MCF 10A (cell line): ENCODE measurements at regions not wholly inside any gene's neighbourhood (a gene's known extent, or its start where the extent isn't known, plus 50 kb on each side); places are given as distances from the start of the nearest gene placed in this dataset.

Experiments
- BruUV-seq: library from RNA; stranded (reverse); fragments of 400-500 nt; replicated peaks from 2 replicates; lab custom pipeline; 2021; lab: Mats Ljungman, UMichigan
- CTCF ChIA-PET: fragments of 300-600 bp; sonication (Branson Sonifier 250); formaldehyde crosslinking; extraction: SDS; loops from one replicate; lab custom pipeline; 2021; ENCODE audit warnings: antibody characterized with exemption, inconsistent platforms; lab: Yijun Ruan, JAX
- POLR2A ChIA-PET: fragments of 300-600, 350-650 bp; sonication (Branson Sonifier 250); formaldehyde crosslinking; extraction: SDS; loops from one replicate; lab custom pipeline; 2020; ENCODE audit warnings: antibody characterized with exemption, inconsistent platforms; lab: Yijun Ruan, JAX
- DNase-seq: peaks from one replicate; pipeline ENCODE4 v3.0.0-alpha.2; 2018; ENCODE audit not compliant: unreplicated experiment
- H3K27ac Mint-ChIP-seq: one replicate; pipeline ENCODE4 v1.8.0; 2022; ENCODE audit warnings: mild to moderate bottlenecking, low read depth, mixed read lengths; ENCODE audit not compliant: unreplicated experiment
- H3K27me3 Mint-ChIP-seq: one replicate; pipeline ENCODE4 v1.8.0; 2022; ENCODE audit warnings: mixed read lengths; ENCODE audit not compliant: insufficient read depth, unreplicated experiment
- H3K36me3 Mint-ChIP-seq: one replicate; pipeline ENCODE4 v1.8.0; 2022; ENCODE audit warnings: mild to moderate bottlenecking, moderate library complexity, mixed read lengths; ENCODE audit not compliant: insufficient read depth, unreplicated experiment
- H3K4me1 Mint-ChIP-seq: one replicate; pipeline ENCODE4 v1.8.0; 2022; ENCODE audit warnings: mixed read lengths; ENCODE audit not compliant: insufficient read depth, unreplicated experiment
- H3K4me3 Mint-ChIP-seq: one replicate; pipeline ENCODE4 v1.8.0; 2022; ENCODE audit warnings: mild to moderate bottlenecking, moderate library complexity, mixed read lengths; ENCODE audit not compliant: unreplicated experiment
- H3K9me3 Mint-ChIP-seq: one replicate; pipeline ENCODE4 v1.8.0; 2022; ENCODE audit warnings: mixed read lengths; ENCODE audit not compliant: unreplicated experiment
- intact Hi-C: fragments of 100-400 bp; cut with micrococcal nuclease; formaldehyde crosslinking; loops from 2 replicates; pipeline ENCODE4 v1.14.1; 2022
- TF ChIP-seq, protein P1 (sequence below): fragments of 200-600 bp; IDR thresholded peaks from one replicate; pipeline ENCODE4 v1.8.0; 2022; ENCODE audit warnings: antibody characterized with exemption, mild to moderate bottlenecking; ENCODE audit not compliant: unreplicated experiment

DNA sequence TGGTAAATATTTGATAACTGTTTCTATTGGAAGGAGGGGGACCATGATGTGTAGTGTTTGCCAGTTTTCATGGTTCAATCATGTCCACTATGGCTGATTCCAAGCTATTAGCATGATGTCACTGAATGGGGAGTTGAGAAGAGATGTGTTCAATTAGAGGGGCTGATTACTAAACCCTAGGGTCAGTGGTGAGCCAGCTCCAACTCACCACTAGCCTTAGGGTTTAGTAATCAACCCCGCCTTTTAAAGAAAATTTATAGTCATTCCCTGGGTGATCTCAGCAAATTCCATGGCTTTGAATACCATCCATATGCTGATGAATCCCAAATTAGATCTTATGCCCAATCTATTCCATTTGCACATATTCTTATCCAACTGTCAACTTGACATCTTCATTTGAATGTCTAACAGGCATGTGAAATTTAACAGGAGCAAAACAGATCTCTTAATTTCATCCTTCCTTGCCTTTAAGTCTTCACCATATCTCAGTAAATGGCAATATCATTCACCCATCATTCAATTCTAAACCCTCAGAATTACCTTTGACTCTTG lies 98.8 kb downstream of the GCNT1 start:
- TF ChIP-seq, protein P1, sequence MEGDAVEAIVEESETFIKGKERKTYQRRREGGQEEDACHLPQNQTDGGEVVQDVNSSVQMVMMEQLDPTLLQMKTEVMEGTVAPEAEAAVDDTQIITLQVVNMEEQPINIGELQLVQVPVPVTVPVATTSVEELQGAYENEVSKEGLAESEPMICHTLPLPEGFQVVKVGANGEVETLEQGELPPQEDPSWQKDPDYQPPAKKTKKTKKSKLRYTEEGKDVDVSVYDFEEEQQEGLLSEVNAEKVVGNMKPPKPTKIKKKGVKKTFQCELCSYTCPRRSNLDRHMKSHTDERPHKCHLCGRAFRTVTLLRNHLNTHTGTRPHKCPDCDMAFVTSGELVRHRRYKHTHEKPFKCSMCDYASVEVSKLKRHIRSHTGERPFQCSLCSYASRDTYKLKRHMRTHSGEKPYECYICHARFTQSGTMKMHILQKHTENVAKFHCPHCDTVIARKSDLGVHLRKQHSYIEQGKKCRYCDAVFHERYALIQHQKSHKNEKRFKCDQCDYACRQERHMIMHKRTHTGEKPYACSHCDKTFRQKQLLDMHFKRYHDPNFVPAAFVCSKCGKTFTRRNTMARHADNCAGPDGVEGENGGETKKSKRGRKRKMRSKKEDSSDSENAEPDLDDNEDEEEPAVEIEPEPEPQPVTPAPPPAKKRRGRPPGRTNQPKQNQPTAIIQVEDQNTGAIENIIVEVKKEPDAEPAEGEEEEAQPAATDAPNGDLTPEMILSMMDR: no peak
- no peak for DNase-seq
- H3K4me1 Mint-ChIP-seq: peaks cover 30% of the 10 kb centered on the region
- H3K27me3 Mint-ChIP-seq: no peaks in the 10 kb centered on the region
- no peak overlapping the region for H3K27ac Mint-ChIP-seq
- BruUV-seq: no TSS peak
- ChIA-PET CTCF (interaction anchor here (0.7 kb wide), 1 partner anchor 14 kb away, joined by 4 read pairs; no protein-coding TSS in a partner anchor), POLR2A (interaction anchor here (0.6 to 0.8 kb wide), 3 partner anchors 17 to 128 kb away, joined by 3 to 4 read pairs (median 3); partner anchors contain the start of gene GCNT1)
- no peaks in the 10 kb centered on the region for H3K9me3 Mint-ChIP-seq
- intact Hi-C loops: no loop called here
- H3K36me3 Mint-ChIP-seq: no peaks in the 10 kb centered on the region
- no peak overlapping the region for H3K4me3 Mint-ChIP-seq

DNA sequence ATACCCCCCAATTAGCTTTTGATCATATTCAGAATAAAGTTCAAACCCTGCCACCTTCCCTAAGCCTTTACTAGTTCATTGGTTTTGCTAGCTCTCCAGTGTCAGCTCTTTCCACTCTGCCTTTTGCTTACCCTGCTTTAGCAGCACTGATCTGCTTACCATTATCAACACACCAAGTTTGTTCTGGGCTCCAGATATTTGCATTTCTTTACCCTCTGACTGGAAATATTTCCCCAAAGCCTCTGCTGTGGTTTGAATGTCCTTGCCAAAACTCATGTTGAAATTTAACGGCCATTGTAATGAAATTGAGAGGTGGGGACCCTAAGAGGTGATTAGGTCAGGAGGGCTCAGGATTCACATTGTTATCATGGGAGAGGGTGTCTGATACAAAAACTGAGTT lies 99.5 kb downstream of the GCNT1 start:
- ChIA-PET CTCF (interaction anchor here (0.7 kb wide), 1 partner anchor 14 kb away, joined by 4 read pairs; no protein-coding TSS in a partner anchor), POLR2A (interaction anchor here (0.8 kb wide), 1 partner anchor 128 kb away, joined by 4 read pairs; no protein-coding TSS in a partner anchor)
- intact Hi-C loops: no loop called here
- TF ChIP-seq, protein P1: no peak
- peaks cover 37% of the 10 kb centered on the region for H3K4me1 Mint-ChIP-seq
- H3K36me3 Mint-ChIP-seq: no peaks in the 10 kb centered on the region
- no peak overlapping the region for H3K4me3 Mint-ChIP-seq
- no peaks in the 10 kb centered on the region for H3K9me3 Mint-ChIP-seq
- no peaks in the 10 kb centered on the region for H3K27me3 Mint-ChIP-seq
- no peak overlapping the region for H3K27ac Mint-ChIP-seq
- BruUV-seq: no TSS peak
- no peak for DNase-seq

DNA sequence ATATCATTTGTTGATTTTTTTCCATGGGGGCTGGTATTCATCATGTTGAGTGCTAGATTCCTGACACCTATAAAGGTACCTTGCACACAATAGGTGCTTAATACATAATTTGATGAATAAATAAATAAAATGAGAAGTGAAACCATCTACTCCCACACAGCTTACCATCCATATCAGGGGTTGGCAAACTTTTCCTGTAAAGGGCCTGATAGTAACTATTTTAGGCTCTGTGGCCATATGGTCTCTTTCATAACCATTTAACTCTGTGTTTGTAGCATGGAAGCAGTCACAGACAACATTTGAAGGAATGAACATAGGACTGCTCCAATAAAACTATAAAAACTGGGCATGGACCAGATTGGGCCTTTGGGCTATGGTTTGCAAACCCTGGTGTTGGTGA lies 100.3 kb downstream of the GCNT1 start:
- TF ChIP-seq, protein P1: no peak
- no peak for DNase-seq
- POLR2A ChIA-PET: no interaction called here
- Mint-ChIP-seq H3K4me3 (no peak overlapping the region), H3K27ac (peak overlapping the region; percentile 64), H3K9me3 (no peaks in the 10 kb centered on the region), H3K4me1 (peaks cover 37% of the 10 kb centered on the region), H3K27me3 (no peaks in the 10 kb centered on the region), H3K36me3 (no peaks in the 10 kb centered on the region)
- intact Hi-C loops: no loop called here
- no TSS peak for BruUV-seq
- CTCF ChIA-PET: interaction anchor here (1.2 kb wide), 1 partner anchor 17 kb away, joined by 3 read pairs; no protein-coding TSS in a partner anchor

DNA sequence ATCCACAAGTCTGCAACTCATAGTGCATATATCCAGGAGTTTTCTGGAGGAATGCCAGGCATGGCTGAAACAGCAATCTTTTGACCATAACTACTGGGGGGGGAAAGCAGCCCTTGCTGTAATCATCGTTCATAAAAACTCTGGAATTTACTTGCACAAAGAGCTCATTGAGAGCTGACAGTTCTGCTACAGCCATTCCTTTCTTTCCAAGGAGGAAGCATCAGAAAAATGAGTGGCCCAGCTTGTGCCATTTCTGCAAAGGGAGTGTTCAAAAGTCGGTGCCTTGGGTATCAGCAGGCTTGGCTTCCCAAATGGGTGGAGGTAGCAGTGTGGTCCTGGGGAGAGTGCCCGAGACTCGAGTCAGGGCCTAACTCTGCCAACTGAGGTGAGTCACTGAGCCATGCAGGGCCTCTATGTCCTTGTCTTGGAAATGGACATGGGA lies 101.5 kb downstream of the GCNT1 start:
- Mint-ChIP-seq H3K27ac (peak overlapping the region; percentile 64), H3K4me1 (peaks cover 37% of the 10 kb centered on the region), H3K4me3 (no peak overlapping the region), H3K9me3 (no peaks in the 10 kb centered on the region), H3K36me3 (no peaks in the 10 kb centered on the region), H3K27me3 (no peaks in the 10 kb centered on the region)
- ChIA-PET POLR2A (interaction anchor here (0.9 kb wide), 1 partner anchor 166 kb away, joined by 3 read pairs; the partner anchor contains the start of gene RFK), CTCF (interaction anchor here (0.6 to 1.2 kb wide), 4 partner anchors 16 to 1879 kb away, joined by 3 read pairs; no protein-coding TSS in a partner anchor)
- BruUV-seq: no TSS peak
- TF ChIP-seq, protein P1: no peak
- peak; percentile 54 for DNase-seq
- intact Hi-C loops: loop anchor here (5.0 kb wide), 1 partner anchor 92 kb away; no protein-coding TSS in a partner anchor
